HFF-Myc (cell line): ENCODE measurements at regions not wholly inside any gene's neighbourhood (a gene's known extent, or its start where the extent isn't known, plus 50 kb on each side); places are given as distances from the start of the nearest gene placed in this dataset.

Experiments used
- DNase-seq: peaks from one replicate; pipeline ENCODE4 v3.0.0-alpha.2; 2011; ENCODE audit warnings: low read depth; ENCODE audit errors: extremely low read depth
- H3K4me3 ChIP-seq: replicated peaks from 2 replicates; pipeline ENCODE4 v1.5.1; 2011; ENCODE audit warnings: low read depth, mild to moderate bottlenecking, control low read depth, low read length
- TF ChIP-seq, protein P1 (sequence below): IDR thresholded peaks from 2 replicates; pipeline ENCODE4 v1.5.1; 2012; ENCODE audit warnings: mild to moderate bottlenecking, low read depth, low read length, control low read depth; ENCODE audit errors: missing control alignments

DNA sequence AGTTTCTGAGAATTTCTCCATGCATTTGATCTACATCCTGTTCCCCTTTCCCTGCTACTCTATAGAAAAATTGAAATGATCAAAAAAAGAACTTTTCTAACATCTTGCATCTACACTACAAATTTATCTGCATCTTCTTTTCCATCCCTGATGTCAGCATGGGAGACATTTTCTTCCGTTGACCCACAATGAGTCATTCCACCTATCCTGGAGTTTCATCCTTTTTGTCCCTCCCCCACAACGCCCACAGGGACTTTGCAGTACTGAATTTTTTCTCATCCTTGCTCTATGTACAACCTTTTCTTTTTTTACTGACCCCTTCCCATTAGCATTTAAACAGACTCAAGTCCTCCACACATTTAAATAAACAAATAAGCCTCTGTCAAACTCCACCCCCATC lies 112.2 kb upstream of the MROH9 start:
- H3K4me3 ChIP-seq: no peak overlapping the region
- TF ChIP-seq, protein P1, sequence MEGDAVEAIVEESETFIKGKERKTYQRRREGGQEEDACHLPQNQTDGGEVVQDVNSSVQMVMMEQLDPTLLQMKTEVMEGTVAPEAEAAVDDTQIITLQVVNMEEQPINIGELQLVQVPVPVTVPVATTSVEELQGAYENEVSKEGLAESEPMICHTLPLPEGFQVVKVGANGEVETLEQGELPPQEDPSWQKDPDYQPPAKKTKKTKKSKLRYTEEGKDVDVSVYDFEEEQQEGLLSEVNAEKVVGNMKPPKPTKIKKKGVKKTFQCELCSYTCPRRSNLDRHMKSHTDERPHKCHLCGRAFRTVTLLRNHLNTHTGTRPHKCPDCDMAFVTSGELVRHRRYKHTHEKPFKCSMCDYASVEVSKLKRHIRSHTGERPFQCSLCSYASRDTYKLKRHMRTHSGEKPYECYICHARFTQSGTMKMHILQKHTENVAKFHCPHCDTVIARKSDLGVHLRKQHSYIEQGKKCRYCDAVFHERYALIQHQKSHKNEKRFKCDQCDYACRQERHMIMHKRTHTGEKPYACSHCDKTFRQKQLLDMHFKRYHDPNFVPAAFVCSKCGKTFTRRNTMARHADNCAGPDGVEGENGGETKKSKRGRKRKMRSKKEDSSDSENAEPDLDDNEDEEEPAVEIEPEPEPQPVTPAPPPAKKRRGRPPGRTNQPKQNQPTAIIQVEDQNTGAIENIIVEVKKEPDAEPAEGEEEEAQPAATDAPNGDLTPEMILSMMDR: no peak
- no peak for DNase-seq

- TF ChIP-seq, protein P1: no peak
- DNase-seq: no peak
- H3K4me3 ChIP-seq: no peak overlapping the region
Measured at GRCh38 chr1:170831276-170831675, 104.1 kb upstream of the MROH9 start.

DNA sequence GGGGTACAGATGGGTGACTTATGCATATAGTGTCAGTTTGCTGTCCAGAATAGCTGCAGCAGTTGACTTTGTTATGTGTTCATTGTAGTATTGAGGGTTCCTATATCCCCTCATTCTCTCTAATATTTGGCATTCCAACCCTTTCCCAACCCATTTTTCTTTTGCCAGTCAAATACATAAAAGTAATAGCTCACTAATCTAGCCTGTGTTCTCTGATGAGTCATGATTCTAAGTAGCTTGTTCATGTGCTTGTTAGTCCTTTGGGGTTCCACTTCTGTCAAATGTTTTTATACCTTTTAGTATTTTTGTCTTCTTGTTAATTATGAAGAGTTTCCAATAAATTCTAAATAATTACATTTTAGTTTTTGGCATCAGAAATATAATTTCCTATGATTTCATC lies 99.2 kb upstream of the MROH9 start:
- H3K4me3 ChIP-seq: no peak overlapping the region
- DNase-seq: peak; percentile 2
- TF ChIP-seq, protein P1: no peak

DNA sequence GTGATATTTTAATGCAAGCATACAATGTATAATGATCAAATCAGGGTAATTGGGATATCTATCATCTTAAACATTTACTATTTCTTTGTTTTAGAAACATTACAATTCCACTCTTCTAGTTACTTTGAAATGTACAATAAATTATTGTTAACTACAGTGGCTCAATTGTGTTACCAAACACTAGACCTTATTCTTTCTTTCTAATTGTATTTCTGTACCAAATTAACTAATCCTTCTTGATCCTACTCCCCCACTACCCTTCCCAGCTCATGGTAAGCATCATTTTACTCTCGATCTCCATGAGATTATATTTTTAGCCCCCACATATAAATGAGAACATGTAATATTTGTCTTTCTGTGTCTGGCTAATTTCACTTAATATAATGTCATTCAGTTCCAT lies 95.0 kb upstream of the MROH9 start:
- TF ChIP-seq, protein P1: no peak
- H3K4me3 ChIP-seq: no peak overlapping the region
- no peak for DNase-seq

GRCh38 chr1:170853302-170853701 lies 82.0 kb upstream of the MROH9 start:
- TF ChIP-seq, protein P1: no peak
- no peak overlapping the region for H3K4me3 ChIP-seq
- DNase-seq: no peak

DNA sequence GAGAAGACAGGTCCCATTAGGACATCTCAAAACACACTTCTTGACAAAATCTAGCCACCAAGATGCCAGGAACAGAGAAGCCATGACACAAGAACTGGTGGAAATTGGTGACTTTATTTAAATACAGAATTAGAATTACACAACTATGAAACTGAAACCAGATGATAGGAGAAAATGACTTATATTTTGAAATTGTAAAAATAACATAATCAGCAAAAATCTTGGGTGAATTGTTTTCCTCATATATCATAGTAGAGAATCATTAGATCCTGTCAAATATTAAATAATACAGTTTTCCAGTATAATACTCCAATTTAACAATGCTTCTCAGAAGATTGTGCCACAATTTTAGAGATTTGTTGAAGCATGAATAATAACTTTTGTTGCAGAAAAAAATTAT lies 81.5 kb upstream of the MROH9 start:
- no peak overlapping the region for H3K4me3 ChIP-seq
- TF ChIP-seq, protein P1: no peak
- DNase-seq: no peak

DNA sequence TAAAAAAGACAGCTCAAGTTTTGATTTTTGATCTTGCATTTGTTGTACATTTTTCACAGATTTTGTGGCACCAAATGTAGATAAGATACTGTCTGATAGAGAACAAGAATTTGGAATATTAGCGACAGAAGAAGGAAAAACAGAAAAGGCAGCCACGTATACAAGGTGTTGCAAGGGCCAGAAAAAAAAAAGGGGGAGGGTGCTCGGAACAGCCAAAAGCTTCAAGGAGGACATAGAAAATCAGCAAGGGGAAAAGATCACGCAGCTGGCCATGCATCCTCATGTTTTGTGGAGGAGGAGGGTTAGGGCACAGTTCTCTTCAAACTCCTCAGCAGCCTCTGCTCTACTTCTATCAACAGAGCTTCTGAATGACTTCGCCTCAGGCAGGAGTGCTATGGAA lies 80.7 kb upstream of the MROH9 start:
- no peak for DNase-seq
- TF ChIP-seq, protein P1: no peak
- no peak overlapping the region for H3K4me3 ChIP-seq
